ENCODE measurements at regions not wholly inside any gene's neighbourhood (a gene's known extent, or its start where the extent isn't known, plus 50 kb on each side); places are given as distances from the start of the nearest gene placed in this dataset.
"Not testable (repeated sequence)": the region's sequence is repeated elsewhere in the genome, so short reads cannot be mapped to it uniquely, and the experiment has no call there.

DNA sequence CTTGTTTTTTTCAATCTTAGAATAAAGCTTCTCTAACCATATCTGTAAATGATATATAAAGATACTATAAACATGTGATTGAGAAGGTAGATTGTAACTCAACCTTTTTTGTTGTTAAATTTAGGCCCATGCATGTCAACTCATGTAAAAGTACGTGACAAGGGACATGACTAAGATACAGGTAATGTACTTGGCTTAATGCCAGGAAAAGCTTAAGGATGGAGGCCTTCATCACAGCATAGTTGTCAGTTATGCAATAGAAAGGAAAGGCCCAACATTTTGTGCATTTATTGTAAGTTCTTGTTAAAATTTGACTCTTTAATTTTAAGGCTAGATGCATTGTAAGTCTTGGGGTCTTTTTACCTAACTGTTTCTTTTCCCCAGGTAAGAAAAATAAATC is 305.1 kb downstream of the LTN1 start:
- Mint-ChIP-seq H3K27ac (no peak overlapping the region), H3K36me3 (ENCODE audit: low read depth) (no peaks in the 10 kb centered on the region), H3K4me1 (peaks cover 5% of the 10 kb centered on the region), H3K4me3 (no peak overlapping the region), H3K27me3 (ENCODE audit: low read depth, poor library complexity) (no peaks in the 10 kb centered on the region), H3K9me3 (no peaks in the 10 kb centered on the region)
- DNase-seq, result no peak
- TF ChIP-seq, protein P1, sequence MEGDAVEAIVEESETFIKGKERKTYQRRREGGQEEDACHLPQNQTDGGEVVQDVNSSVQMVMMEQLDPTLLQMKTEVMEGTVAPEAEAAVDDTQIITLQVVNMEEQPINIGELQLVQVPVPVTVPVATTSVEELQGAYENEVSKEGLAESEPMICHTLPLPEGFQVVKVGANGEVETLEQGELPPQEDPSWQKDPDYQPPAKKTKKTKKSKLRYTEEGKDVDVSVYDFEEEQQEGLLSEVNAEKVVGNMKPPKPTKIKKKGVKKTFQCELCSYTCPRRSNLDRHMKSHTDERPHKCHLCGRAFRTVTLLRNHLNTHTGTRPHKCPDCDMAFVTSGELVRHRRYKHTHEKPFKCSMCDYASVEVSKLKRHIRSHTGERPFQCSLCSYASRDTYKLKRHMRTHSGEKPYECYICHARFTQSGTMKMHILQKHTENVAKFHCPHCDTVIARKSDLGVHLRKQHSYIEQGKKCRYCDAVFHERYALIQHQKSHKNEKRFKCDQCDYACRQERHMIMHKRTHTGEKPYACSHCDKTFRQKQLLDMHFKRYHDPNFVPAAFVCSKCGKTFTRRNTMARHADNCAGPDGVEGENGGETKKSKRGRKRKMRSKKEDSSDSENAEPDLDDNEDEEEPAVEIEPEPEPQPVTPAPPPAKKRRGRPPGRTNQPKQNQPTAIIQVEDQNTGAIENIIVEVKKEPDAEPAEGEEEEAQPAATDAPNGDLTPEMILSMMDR (IDR thresholded peaks at IDR 0.05), result no peak

DNA sequence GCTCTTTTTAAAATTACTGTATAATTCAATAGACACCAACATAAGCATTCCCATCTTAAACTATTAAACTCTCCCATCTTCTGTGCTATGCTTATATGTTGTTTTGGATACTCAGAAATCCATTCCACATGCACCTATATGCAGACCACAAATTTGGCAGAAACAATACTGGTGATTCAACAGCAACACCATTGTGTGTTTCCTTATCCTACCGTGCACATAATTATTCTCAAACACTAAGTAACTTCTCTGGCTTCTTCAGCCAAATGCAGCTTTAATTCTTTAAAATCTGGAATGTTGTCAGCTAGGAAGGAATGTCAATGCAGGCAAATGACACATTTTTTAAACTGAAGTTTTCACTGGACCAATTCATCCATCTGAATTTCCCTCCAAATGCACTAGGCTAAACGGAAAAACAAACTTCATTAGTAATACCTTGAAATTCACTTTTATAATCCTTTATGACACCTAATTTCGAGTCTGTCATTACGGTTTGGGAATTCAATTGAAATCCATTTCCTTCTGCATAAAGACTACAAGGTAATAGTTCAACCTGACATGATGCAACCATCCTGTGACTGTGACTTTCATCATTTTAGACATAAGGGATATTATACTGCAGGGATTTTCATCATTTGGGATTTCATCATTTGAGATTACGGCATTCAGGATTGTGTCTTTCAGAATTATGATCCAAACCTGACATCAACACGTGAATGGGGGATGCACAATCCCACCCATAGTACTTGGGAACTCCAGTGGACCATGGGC is 308.5 kb downstream of the LTN1 start:
- Mint-ChIP-seq H3K36me3 (ENCODE audit: low read depth) (no peaks in the 10 kb centered on the region), H3K4me1 (peaks cover 5% of the 10 kb centered on the region), H3K4me3 (no peak overlapping the region), H3K27ac (no peak overlapping the region), H3K9me3 (peaks cover 7% of the 10 kb centered on the region), H3K27me3 (ENCODE audit: low read depth, poor library complexity) (no peaks in the 10 kb centered on the region)
- TF ChIP-seq, protein P1 (IDR thresholded peaks at IDR 0.05), result no peak
- DNase-seq, result no peak

DNA sequence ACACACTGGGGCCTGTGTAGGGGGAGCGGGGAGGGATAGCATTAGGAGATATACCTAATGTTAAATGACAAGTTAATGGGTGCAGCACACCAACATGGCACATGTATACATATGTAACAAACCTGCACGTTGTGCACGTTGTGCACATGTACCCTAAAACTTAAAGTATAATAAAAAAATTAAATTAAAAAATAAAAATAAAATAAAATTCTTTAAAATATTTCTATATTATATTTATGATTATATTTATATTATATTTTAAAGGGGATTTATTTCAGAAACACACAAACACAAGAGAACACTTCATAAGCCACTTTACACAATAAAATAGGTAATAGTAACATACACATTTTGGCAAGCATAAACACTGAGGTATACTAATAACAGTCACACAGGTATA is 309.8 kb downstream of the LTN1 start:
- H3K27ac Mint-ChIP-seq, result not testable (repeated sequence)

DNA sequence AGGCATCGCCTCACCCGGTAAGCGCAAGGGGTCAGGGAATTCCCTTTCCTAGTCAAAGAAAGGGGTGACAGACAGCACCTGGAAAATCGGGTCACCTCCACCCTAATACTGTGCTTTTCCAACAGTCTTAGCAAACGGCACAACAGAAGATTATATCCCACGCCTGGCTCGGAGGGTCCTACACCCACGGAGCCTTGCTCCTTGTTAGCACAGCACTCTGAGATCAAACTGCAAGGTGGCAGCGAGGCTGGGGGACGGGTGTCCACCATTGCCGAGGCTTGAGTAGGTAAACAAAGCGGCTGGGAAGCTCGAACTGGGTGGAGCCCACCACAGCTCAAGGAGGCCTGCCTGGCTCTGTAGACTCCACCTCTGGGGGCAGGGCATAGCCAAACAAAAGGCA is 315.6 kb downstream of the LTN1 start:
- H3K36me3 Mint-ChIP-seq (ENCODE audit: low read depth); H3K4me1 Mint-ChIP-seq; H3K27me3 Mint-ChIP-seq (ENCODE audit: low read depth, poor library complexity); H3K4me3 Mint-ChIP-seq; DNase-seq; H3K27ac Mint-ChIP-seq: not testable (repeated sequence)
- H3K9me3 Mint-ChIP-seq, result peaks cover 25% of the 10 kb centered on the region

More for the DNA sequence above, 309.8 kb downstream of the LTN1 start:
- H3K27me3 Mint-ChIP-seq (ENCODE audit: low read depth, poor library complexity); DNase-seq; H3K36me3 Mint-ChIP-seq (ENCODE audit: low read depth); H3K4me1 Mint-ChIP-seq; H3K4me3 Mint-ChIP-seq: not testable (repeated sequence)
- peaks cover 19% of the 10 kb centered on the region for H3K9me3 Mint-ChIP-seq

DNA sequence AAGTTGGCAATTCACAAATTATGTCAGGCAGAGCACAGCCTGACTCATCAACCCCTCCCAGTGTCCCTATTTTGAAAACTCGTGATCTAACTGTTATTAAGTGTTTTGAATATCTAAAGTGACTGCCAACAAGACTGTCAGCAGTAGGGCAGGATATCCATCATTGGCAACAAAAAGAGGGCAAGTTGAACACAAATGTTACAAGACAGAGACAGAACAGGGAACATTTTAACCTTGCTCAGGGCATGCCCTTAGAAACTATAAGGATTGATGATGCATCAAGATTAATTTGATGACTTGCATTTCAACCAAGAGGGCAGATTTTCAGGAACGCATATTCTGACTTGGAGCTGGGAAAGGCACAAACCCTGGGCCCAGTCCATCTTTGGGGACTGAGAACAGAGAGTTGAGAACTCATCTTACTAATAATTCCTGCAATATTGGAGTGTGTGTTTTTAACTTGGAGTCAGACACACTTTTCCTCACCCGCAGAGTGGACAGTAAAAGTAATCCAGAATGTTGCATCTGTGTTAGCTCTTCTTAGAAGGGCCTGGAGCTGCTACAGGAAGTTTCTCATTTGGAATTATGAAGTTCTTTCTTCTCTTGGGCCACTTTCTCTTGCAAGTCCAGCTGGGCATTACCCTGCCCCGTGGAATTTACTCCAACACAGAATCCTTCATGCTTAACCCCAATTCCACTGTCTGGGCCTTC is 317.2 kb downstream of the LTN1 start:
- TF ChIP-seq, protein P1 (IDR thresholded peaks at IDR 0.05), result no peak
- Mint-ChIP-seq H3K27ac (no peak overlapping the region), H3K27me3 (ENCODE audit: low read depth, poor library complexity) (peaks cover 4% of the 10 kb centered on the region), H3K36me3 (ENCODE audit: low read depth) (peaks cover 13% of the 10 kb centered on the region), H3K4me1 (peaks cover 7% of the 10 kb centered on the region), H3K9me3 (peaks cover 28% of the 10 kb centered on the region), H3K4me3 (no peak overlapping the region)
- no peak for DNase-seq

DNA sequence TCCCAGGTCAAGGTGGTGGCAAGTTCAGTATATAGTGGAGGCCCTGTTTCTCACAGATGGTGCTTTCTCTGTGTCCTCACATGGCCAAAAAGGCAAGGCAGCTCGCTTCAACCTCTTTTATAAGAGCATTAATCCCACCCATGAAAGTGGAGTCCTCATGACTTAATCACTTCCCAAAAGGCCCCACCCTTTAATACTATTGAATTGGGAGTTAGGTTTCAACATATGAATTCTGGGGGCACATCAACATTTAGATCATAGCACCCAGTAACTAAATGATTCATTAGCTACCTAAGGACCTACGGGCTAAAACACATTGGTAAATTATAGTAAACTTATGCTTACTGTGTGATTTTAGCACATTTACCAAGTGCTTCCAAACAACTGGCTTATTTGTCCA is 317.9 kb downstream of the LTN1 start:
- Mint-ChIP-seq H3K4me1 (peaks cover 7% of the 10 kb centered on the region), H3K9me3 (peaks cover 26% of the 10 kb centered on the region), H3K36me3 (ENCODE audit: low read depth) (peaks cover 14% of the 10 kb centered on the region), H3K27ac (no peak overlapping the region), H3K4me3 (no peak overlapping the region), H3K27me3 (ENCODE audit: low read depth, poor library complexity) (peaks cover 4% of the 10 kb centered on the region)
- no peak for DNase-seq
- TF ChIP-seq, protein P1 (IDR thresholded peaks at IDR 0.05), result no peak

Measured in nephron progenitor cell (in vitro differentiated cells).